GM23338 (cell line): ENCODE measurements at regions not wholly inside any gene's neighbourhood (a gene's known extent, or its start where the extent isn't known, plus 50 kb on each side); places are given as distances from the start of the nearest gene placed in this dataset.

Source experiments
- ATAC-seq: fragments of 200-7000 bp; cut with Tn5 transposase; 3 replicates; pipeline ENCODE4 v1.9.1; 2020
- DNase-seq: peaks from one replicate; pipeline ENCODE4 v3.0.0-alpha.2; 2015; ENCODE audit warnings: low spot score
- H2AFZ ChIP-seq: fragments of 200-600 bp; sonication (generic); 2 replicates; pipeline ENCODE4 v1.8.0; 2016; ENCODE audit warnings: antibody characterized with exemption, mild to moderate bottlenecking, moderate library complexity
- H3F3A ChIP-seq: fragments of 200-600 bp; sonication (generic); replicated peaks from 2 replicates; pipeline ENCODE4 v1.8.0; 2017; ENCODE audit warnings: antibody characterized with exemption, mixed run types, low read depth
- H3K27ac ChIP-seq: fragments of 200-600 bp; sonication (generic); 2 replicates; pipeline ENCODE4 v1.6.1; 2016; ENCODE audit warnings: low read depth
- H3K27me3 ChIP-seq: fragments of 200-600 bp; sonication (generic); 2 replicates; pipeline ENCODE4 v1.8.0; 2016; ENCODE audit warnings: mild to moderate bottlenecking, mixed run types, moderate library complexity; ENCODE audit not compliant: insufficient read depth
- H3K36me3 ChIP-seq: fragments of 200-600 bp; sonication (generic); 2 replicates; pipeline ENCODE4 v1.8.0; 2016; ENCODE audit warnings: mild to moderate bottlenecking; ENCODE audit not compliant: insufficient read depth
- H3K4me1 ChIP-seq: fragments of 200-600 bp; sonication (generic); 2 replicates; pipeline ENCODE4 v1.8.0; 2016; ENCODE audit warnings: mild to moderate bottlenecking, moderate library complexity; ENCODE audit not compliant: insufficient read depth
- H3K4me2 ChIP-seq: fragments of 200-600 bp; sonication (generic); 2 replicates; pipeline ENCODE4 v1.7.1; 2017; ENCODE audit warnings: mixed run types
- H3K4me3 ChIP-seq: fragments of 200-600 bp; sonication (generic); 2 replicates; pipeline ENCODE4 v1.6.1; 2016; ENCODE audit warnings: mixed run types
- H3K79me2 ChIP-seq: fragments of 200-600 bp; sonication (generic); replicated peaks from 2 replicates; pipeline ENCODE4 v1.8.0; 2017; ENCODE audit warnings: mild to moderate bottlenecking; ENCODE audit not compliant: insufficient read depth
- H3K9me2 ChIP-seq: fragments of 200-600 bp; sonication (generic); 2 replicates; pipeline ENCODE4 v1.8.0; 2017; ENCODE audit not compliant: insufficient read depth
- H4K20me1 ChIP-seq: fragments of 200-600 bp; sonication (generic); replicated peaks from 2 replicates; pipeline ENCODE4 v1.8.0; 2017; ENCODE audit warnings: mild to moderate bottlenecking; ENCODE audit not compliant: insufficient read depth
- H3K27ac Mint-ChIP-seq: 2 replicates; pipeline ENCODE4 v1.8.0; 2020; ENCODE audit warnings: inconsistent platforms, mild to moderate bottlenecking, moderate library complexity, mixed read lengths
- H3K27me3 Mint-ChIP-seq: 3 replicates; pipeline ENCODE4 v1.8.0; 2022; ENCODE audit warnings: low read depth, mild to moderate bottlenecking, moderate library complexity, mixed read lengths, inconsistent platforms; ENCODE audit not compliant: insufficient read depth, poor library complexity
- H3K36me3 Mint-ChIP-seq: 3 replicates; pipeline ENCODE4 v1.8.0; 2021; ENCODE audit warnings: low read depth, mild to moderate bottlenecking, inconsistent platforms, moderate library complexity, mixed read lengths
- H3K4me1 Mint-ChIP-seq: 3 replicates; pipeline ENCODE4 v1.8.0; 2020; ENCODE audit warnings: mild to moderate bottlenecking, inconsistent platforms, mixed read lengths
- H3K4me3 Mint-ChIP-seq: 3 replicates; pipeline ENCODE4 v1.8.0; 2021; ENCODE audit warnings: moderate library complexity, mild to moderate bottlenecking, inconsistent platforms, mixed read lengths
- H3K9me3 Mint-ChIP-seq: 3 replicates; pipeline ENCODE4 v1.8.0; 2020; ENCODE audit warnings: moderate library complexity, mild to moderate bottlenecking, inconsistent platforms, mixed read lengths
- CTCF ChIP-seq, 2 experiments: fragments of 200-600 bp in 1 of 2; sonication (generic) in 1 of 2; conservative IDR thresholded peaks; 2 replicates each; pipeline versions ENCODE4 v1.5.1 to v1.6.1; 2016 to 2017; ENCODE audit warnings: antibody characterized with exemption in 2 of 2, low read depth in 2 of 2, mild to moderate bottlenecking in 2 of 2, moderate library complexity in 1 of 2
- ETS1 ChIP-seq: IDR thresholded peaks from 2 replicates; pipeline ENCODE4 v1.6.1; 2016; ENCODE audit warnings: antibody characterized with exemption
- EZH2 ChIP-seq: fragments of 200-600 bp; sonication (generic); IDR thresholded peaks from one replicate; pipeline ENCODE4 v1.8.0; 2017; ENCODE audit warnings: antibody characterized with exemption, mild to moderate bottlenecking, low read depth; ENCODE audit not compliant: unreplicated experiment
- EZH2phosphoT487 ChIP-seq: fragments of 200-600 bp; sonication (generic); IDR thresholded peaks from one replicate; pipeline ENCODE4 v1.8.1; 2018; ENCODE audit warnings: antibody characterized with exemption; ENCODE audit not compliant: unreplicated experiment
- JUNB ChIP-seq: IDR thresholded peaks from one replicate; pipeline ENCODE4 v1.6.1; 2016; ENCODE audit warnings: antibody characterized with exemption; ENCODE audit not compliant: unreplicated experiment
- NANOG ChIP-seq: IDR thresholded peaks from 2 replicates; pipeline ENCODE4 v1.6.1; 2016; ENCODE audit warnings: antibody characterized with exemption, borderline replicate concordance
- POLR2AphosphoS5 ChIP-seq: IDR thresholded peaks from 2 replicates; pipeline ENCODE4 v1.6.1; 2016; ENCODE audit warnings: antibody characterized with exemption, low read depth
- REST ChIP-seq: IDR thresholded peaks from one replicate; pipeline ENCODE4 v1.6.1; 2018; ENCODE audit warnings: antibody characterized with exemption; ENCODE audit not compliant: unreplicated experiment
- STAT1 ChIP-seq: IDR thresholded peaks from one replicate; pipeline ENCODE4 v1.6.1; 2016; ENCODE audit warnings: antibody characterized with exemption; ENCODE audit not compliant: unreplicated experiment
- ZNF331 ChIP-seq: fragments of 250-450 bp; sonication (Bioruptor Pico); IDR thresholded peaks from 2 replicates; pipeline ENCODE4 v1.5.0; 2020; ENCODE audit warnings: low read depth, mild to moderate bottlenecking, moderate library complexity
- ZNF462 ChIP-seq: fragments of 250-450 bp; sonication (Bioruptor Pico); IDR thresholded peaks from 2 replicates; pipeline ENCODE4 v1.5.0; 2020; ENCODE audit warnings: mild to moderate bottlenecking, moderate library complexity

GRCh38 chr12:19706936-19707335 lies 267.6 kb downstream of the AEBP2 start:
- Mint-ChIP-seq H3K27me3 (no peaks in the 10 kb centered on the region), H3K9me3 (peaks cover 5% of the 10 kb centered on the region; the same call in 2 of the 3 replicates), H3K4me1 (peaks cover 2% of the 10 kb centered on the region; the same call in 1 of the 3 replicates)

More at GRCh38 chr12:19706936-19707335, 267.6 kb downstream of the AEBP2 start:
- Histone ChIP-seq H3K27me3 (no peaks in the 10 kb centered on the region), H3F3A (no peaks in the 10 kb centered on the region), H3K27ac (no peak overlapping the region), H4K20me1 (no peaks in the 10 kb centered on the region), H2AFZ (no peak overlapping the region), H3K9me2 (peaks cover 7% of the 10 kb centered on the region; the same call in 1 of the 2 replicates), H3K36me3 (no peaks in the 10 kb centered on the region; the same call in 1 of the 2 replicates), H3K4me3 (no peak overlapping the region), H3K79me2 (no peaks in the 10 kb centered on the region), H3K4me2 (no peak overlapping the region), H3K4me1 (no peaks in the 10 kb centered on the region)
- Mint-ChIP-seq H3K4me3 (no peak overlapping the region), H3K27ac (no peak overlapping the region), H3K36me3 (no peaks in the 10 kb centered on the region; the same call in 2 of the 3 replicates)
- TF ChIP-seq ZNF331 (CRISPR knock-in tag) (no peak), REST (no peak), ETS1 (no peak), JUNB (no peak), NANOG (no peak), CTCF (conservative IDR thresholded peaks at IDR 0.05; ENCODE audit: low read depth in 2 of 2) (no peak), EZH2 (no peak), ZNF462 (CRISPR knock-in tag) (no peak), EZH2phosphoT487 (no peak), STAT1 (no peak), POLR2AphosphoS5 (no peak)
- no peak for DNase-seq
- ATAC-seq: no peak
